ENCODE measurements at regions not wholly inside any gene's neighbourhood (a gene's known extent, or its start where the extent isn't known, plus 50 kb on each side); places are given as distances from the start of the nearest gene placed in this dataset.

GRCh38 chr3:853489-853888, 239.3 kb upstream of the CNTN6 start:
- TF ChIP-seq REST (IDR thresholded peaks at IDR 0.05; ENCODE audit: low read depth, low read length) (no peak), JUND (IDR thresholded peaks at IDR 0.05) (no peak), RXRA (IDR thresholded peaks at IDR 0.05; ENCODE audit: borderline replicate concordance, low read depth) (no peak), POLR2AphosphoS5 (IDR thresholded peaks at IDR 0.05; ENCODE audit: low read depth, low read length) (no peak), CTCF (IDR thresholded peaks at IDR 0.05) (no peak)
